ENCODE measurements at regions not wholly inside any gene's neighbourhood (a gene's known extent, or its start where the extent isn't known, plus 50 kb on each side); places are given as distances from the start of the nearest gene placed in this dataset.

- POLR2A ChIA-PET, result no interaction called here
- BruUV-seq (replicated peaks), result no TSS peak
- H3K27ac ChIP-seq (ENCODE audit: low read depth, low read length), result no peak overlapping the region
- no peaks in the 10 kb centered on the region for H3K27me3 ChIP-seq (ENCODE audit: insufficient read depth, low read length)
- H4K20me1 ChIP-seq (ENCODE audit: insufficient read depth), result no peaks in the 10 kb centered on the region
- DNase-seq (ENCODE audit: low read depth, low spot score) (no peak), ATAC-seq (no peak)
- H3K9ac ChIP-seq (ENCODE audit: low read length), result no peak overlapping the region
- peaks cover 5 to 6% of the 10 kb centered on the region in 2 experiments; a peak in 1 of 4 replicates for H3K9me3 ChIP-seq (ENCODE audit: control insufficient read depth in 1 of 2, insufficient read depth in 1 of 2, low read depth in 1 of 2, low read length in 2 of 2)
- no peaks in the 10 kb centered on the region for H3K36me3 ChIP-seq (ENCODE audit: control insufficient read depth in 1 of 2, insufficient read depth in 2 of 2, low read length in 2 of 2)
- intact Hi-C loops (cut with micrococcal nuclease), result no loop called here
- no peaks in the 10 kb centered on the region for H3K79me2 ChIP-seq (ENCODE audit: insufficient read depth, low read length)
- no peak overlapping the region for H2AFZ ChIP-seq (ENCODE audit: low read depth, low read length, poor library complexity, severe bottlenecking)
- no peak overlapping the region for H3K4me2 ChIP-seq (ENCODE audit: low read length)
- TF ChIP-seq JUND (IDR thresholded peaks at IDR 0.05) (no peak), SIN3A (IDR thresholded peaks at IDR 0.05; ENCODE audit: low read depth) (no peak), EZH2phosphoT487 (IDR thresholded peaks at IDR 0.05; ENCODE audit: borderline replicate concordance) (no peak), CBX3 (IDR thresholded peaks at IDR 0.05; ENCODE audit: low read depth) (no peak), CEBPB (IDR thresholded peaks at IDR 0.05; ENCODE audit: low read depth) (no peak)
- TF ChIP-seq, protein P1, sequence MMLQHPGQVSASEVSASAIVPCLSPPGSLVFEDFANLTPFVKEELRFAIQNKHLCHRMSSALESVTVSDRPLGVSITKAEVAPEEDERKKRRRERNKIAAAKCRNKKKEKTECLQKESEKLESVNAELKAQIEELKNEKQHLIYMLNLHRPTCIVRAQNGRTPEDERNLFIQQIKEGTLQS (IDR thresholded peaks at IDR 0.05), result no peak
- CTCF ChIA-PET, result no interaction called here
- RAD21 ChIA-PET (ENCODE audit: low non-redundant PET in 1 of 2, low total read pairs in 2 of 2, uncharacterized antibody in 2 of 2, unreplicated experiment in 2 of 2), result no interaction called here
- no peak overlapping the region for H3K4me3 ChIP-seq (replicated peaks in 1 of 2; ENCODE audit: low read depth in 1 of 2, low read length in 2 of 2)
- H3K9me2 ChIP-seq (ENCODE audit: insufficient read depth), result no peaks in the 10 kb centered on the region
- H3K4me1 ChIP-seq (ENCODE audit: control insufficient read depth in 1 of 2, insufficient read depth in 2 of 2, low read length in 2 of 2), result no peaks in the 10 kb centered on the region
Measured at GRCh38 chr3:45306406-45307008, 80.4 kb upstream of the TMEM158 start.

DNA sequence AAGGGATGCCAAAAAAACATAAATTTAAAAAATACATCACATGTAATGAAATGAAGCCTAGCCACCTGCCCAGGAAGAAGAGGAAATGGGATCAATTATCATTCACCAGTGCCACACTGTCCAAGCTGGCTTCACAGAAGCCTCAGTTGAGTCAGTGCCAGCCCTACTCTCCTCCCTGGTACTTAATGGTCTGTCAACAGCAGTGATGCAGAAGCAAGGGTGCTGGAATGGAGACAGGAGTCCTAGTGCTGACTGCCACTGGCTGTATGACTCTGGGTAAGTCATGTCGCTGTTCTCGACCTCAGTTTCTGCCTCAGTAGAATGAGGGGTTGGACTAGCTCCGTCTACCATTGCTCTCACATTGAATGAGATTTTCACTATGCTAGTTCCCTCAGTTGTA lies 78.5 kb upstream of the LARS2 start:
- H3K9me3 ChIP-seq (ENCODE audit: control insufficient read depth in 1 of 2, insufficient read depth in 1 of 2, low read depth in 1 of 2, low read length in 2 of 2), result no peaks in the 10 kb centered on the region
- TF ChIP-seq TCF7L2 (IDR thresholded peaks at IDR 0.05; ENCODE audit: borderline replicate concordance, extremely low read depth, insufficient read depth, insufficient read length) (no peak), ZFX (IDR thresholded peaks at IDR 0.05) (no peak), ZBTB33 (IDR thresholded peaks at IDR 0.05; ENCODE audit: extremely low read depth, insufficient replicate concordance, low read length) (no peak), SRF (IDR thresholded peaks at IDR 0.05; ENCODE audit: low read depth) (no peak), FOSL1 (IDR thresholded peaks at IDR 0.05; ENCODE audit: low read depth) (no peak)
- TF ChIP-seq, protein P2, sequence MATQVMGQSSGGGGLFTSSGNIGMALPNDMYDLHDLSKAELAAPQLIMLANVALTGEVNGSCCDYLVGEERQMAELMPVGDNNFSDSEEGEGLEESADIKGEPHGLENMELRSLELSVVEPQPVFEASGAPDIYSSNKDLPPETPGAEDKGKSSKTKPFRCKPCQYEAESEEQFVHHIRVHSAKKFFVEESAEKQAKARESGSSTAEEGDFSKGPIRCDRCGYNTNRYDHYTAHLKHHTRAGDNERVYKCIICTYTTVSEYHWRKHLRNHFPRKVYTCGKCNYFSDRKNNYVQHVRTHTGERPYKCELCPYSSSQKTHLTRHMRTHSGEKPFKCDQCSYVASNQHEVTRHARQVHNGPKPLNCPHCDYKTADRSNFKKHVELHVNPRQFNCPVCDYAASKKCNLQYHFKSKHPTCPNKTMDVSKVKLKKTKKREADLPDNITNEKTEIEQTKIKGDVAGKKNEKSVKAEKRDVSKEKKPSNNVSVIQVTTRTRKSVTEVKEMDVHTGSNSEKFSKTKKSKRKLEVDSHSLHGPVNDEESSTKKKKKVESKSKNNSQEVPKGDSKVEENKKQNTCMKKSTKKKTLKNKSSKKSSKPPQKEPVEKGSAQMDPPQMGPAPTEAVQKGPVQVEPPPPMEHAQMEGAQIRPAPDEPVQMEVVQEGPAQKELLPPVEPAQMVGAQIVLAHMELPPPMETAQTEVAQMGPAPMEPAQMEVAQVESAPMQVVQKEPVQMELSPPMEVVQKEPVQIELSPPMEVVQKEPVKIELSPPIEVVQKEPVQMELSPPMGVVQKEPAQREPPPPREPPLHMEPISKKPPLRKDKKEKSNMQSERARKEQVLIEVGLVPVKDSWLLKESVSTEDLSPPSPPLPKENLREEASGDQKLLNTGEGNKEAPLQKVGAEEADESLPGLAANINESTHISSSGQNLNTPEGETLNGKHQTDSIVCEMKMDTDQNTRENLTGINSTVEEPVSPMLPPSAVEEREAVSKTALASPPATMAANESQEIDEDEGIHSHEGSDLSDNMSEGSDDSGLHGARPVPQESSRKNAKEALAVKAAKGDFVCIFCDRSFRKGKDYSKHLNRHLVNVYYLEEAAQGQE (IDR thresholded peaks at IDR 0.05; ENCODE audit: low read depth), result no peak

More for the DNA sequence above, 78.5 kb upstream of the LARS2 start:
- Histone ChIP-seq H3K4me2 (ENCODE audit: low read length) (no peak overlapping the region), H2AFZ (ENCODE audit: low read depth, low read length, poor library complexity, severe bottlenecking) (no peak overlapping the region), H3K27me3 (ENCODE audit: insufficient read depth, low read length) (no peaks in the 10 kb centered on the region), H3K79me2 (ENCODE audit: insufficient read depth, low read length) (no peaks in the 10 kb centered on the region), H3K4me1 (ENCODE audit: control insufficient read depth in 1 of 2, insufficient read depth in 2 of 2, low read length in 2 of 2) (no peaks in the 10 kb centered on the region), H4K20me1 (ENCODE audit: insufficient read depth) (no peaks in the 10 kb centered on the region), H3K4me3 (replicated peaks in 1 of 2; ENCODE audit: low read depth in 1 of 2, low read length in 2 of 2) (no peak overlapping the region), H3K36me3 (ENCODE audit: control insufficient read depth in 1 of 2, insufficient read depth in 2 of 2, low read length in 2 of 2) (no peaks in the 10 kb centered on the region), H3K27ac (ENCODE audit: low read depth, low read length) (no peak overlapping the region), H3K9ac (ENCODE audit: low read length) (no peak overlapping the region), H3K9me2 (ENCODE audit: insufficient read depth) (no peaks in the 10 kb centered on the region)
- no peak for ATAC-seq
- BruUV-seq (replicated peaks), result no TSS peak
- POLR2A ChIA-PET, result no interaction called here
- DNase-seq (ENCODE audit: low read depth, low spot score), result no peak
- RAD21 ChIA-PET (ENCODE audit: low non-redundant PET in 1 of 2, low total read pairs in 2 of 2, uncharacterized antibody in 2 of 2, unreplicated experiment in 2 of 2), result no interaction called here
- intact Hi-C loops (cut with micrococcal nuclease), result no loop called here
- CTCF ChIA-PET, result no interaction called here

Measured in HCT116 (cell line).